Neuronal stem cell (in vitro differentiated cells): ENCODE measurements at regions not wholly inside any gene's neighbourhood (a gene's known extent, or its start where the extent isn't known, plus 50 kb on each side); places are given as distances from the start of the nearest gene placed in this dataset.

ENCODE experiments used
- DNase-seq: peaks from one replicate; pipeline ENCODE4 v3.0.0-alpha.2; 2013; ENCODE audit warnings: low spot score
- H2AFZ ChIP-seq: one replicate; pipeline ENCODE4 v1.6.1; 2013; ENCODE audit warnings: mild to moderate bottlenecking, low read length, inconsistent platforms
- H2AK5ac ChIP-seq: 2 replicates; pipeline ENCODE4 v1.6.1; 2013; ENCODE audit warnings: low read depth, mild to moderate bottlenecking, inconsistent platforms, low read length, moderate library complexity, mixed read lengths
- H2BK120ac ChIP-seq: 2 replicates; pipeline ENCODE4 v1.6.1; 2013; ENCODE audit warnings: low read depth, mild to moderate bottlenecking, inconsistent platforms, low read length, moderate library complexity, mixed read lengths
- H2BK12ac ChIP-seq: one replicate; pipeline ENCODE4 v1.6.1; 2013; ENCODE audit warnings: low read length, inconsistent platforms
- H2BK15ac ChIP-seq: 2 replicates; pipeline ENCODE4 v1.6.1; 2013; ENCODE audit warnings: mild to moderate bottlenecking, low read length, inconsistent platforms, mixed read lengths
- H2BK5ac ChIP-seq: one replicate; pipeline ENCODE4 v1.6.1; 2013; ENCODE audit warnings: inconsistent platforms, mild to moderate bottlenecking, low read length, moderate library complexity
- H3K14ac ChIP-seq: one replicate; pipeline ENCODE4 v1.6.1; 2013; ENCODE audit warnings: low read length, inconsistent platforms
- H3K18ac ChIP-seq: 2 replicates; pipeline ENCODE4 v1.6.1; 2013; ENCODE audit warnings: low read length, inconsistent platforms
- H3K23ac ChIP-seq: 2 replicates; pipeline ENCODE4 v1.6.1; 2013; ENCODE audit warnings: low read depth, mild to moderate bottlenecking, mixed read lengths, low read length, inconsistent platforms; ENCODE audit not compliant: poor library complexity
- H3K27ac ChIP-seq: replicated peaks from 3 replicates; pipeline ENCODE4 v1.5.1; 2013; ENCODE audit warnings: low read length, inconsistent platforms
- H3K27me3 ChIP-seq, 3 experiments: 2 replicates each; pipeline ENCODE4 v1.6.1; 2013; ENCODE audit warnings: low read length in 3 of 3, mild to moderate bottlenecking in 2 of 3, inconsistent platforms in 1 of 3, low read depth in 1 of 3, mixed read lengths in 1 of 3, moderate library complexity in 1 of 3; ENCODE audit not compliant: control insufficient read depth in 3 of 3, insufficient read depth in 3 of 3
- H3K36me3 ChIP-seq, 2 donors: replicated peaks in 1 of 2; 2 replicates each; pipeline ENCODE4 v1.6.1; 2013; ENCODE audit warnings: low read length in 2 of 2; ENCODE audit not compliant: control insufficient read depth in 2 of 2, insufficient read depth in 2 of 2
- H3K4ac ChIP-seq: 2 replicates; pipeline ENCODE4 v1.6.1; 2013; ENCODE audit warnings: inconsistent platforms, mild to moderate bottlenecking, low read length, moderate library complexity
- H3K4me1 ChIP-seq, 2 donors: 1 replicate in 1 of 2; 2 replicates in 1 of 2; pipeline ENCODE4 v1.6.1; 2013; ENCODE audit warnings: low read length in 2 of 2, low read depth in 1 of 2; ENCODE audit not compliant: control insufficient read depth in 2 of 2, insufficient read depth in 1 of 2
- H3K4me2 ChIP-seq: one replicate; pipeline ENCODE4 v1.6.1; 2013; ENCODE audit warnings: mild to moderate bottlenecking, low read length, inconsistent platforms; ENCODE audit not compliant: insufficient read depth, poor library complexity, severe bottlenecking
- H3K4me3 ChIP-seq, 2 donors: 2 replicates each; pipeline ENCODE4 v1.5.1; 2013; ENCODE audit warnings: low read length in 2 of 2, mild to moderate bottlenecking in 2 of 2, inconsistent platforms in 1 of 2, moderate library complexity in 1 of 2
- H3K79me1 ChIP-seq: one replicate; pipeline ENCODE4 v1.6.1; 2013; ENCODE audit warnings: low read depth, mild to moderate bottlenecking, inconsistent platforms, low read length, moderate library complexity
- H3K9ac ChIP-seq: one replicate; pipeline ENCODE4 v1.6.1; 2013; ENCODE audit warnings: mild to moderate bottlenecking, low read depth, low read length, inconsistent platforms; ENCODE audit not compliant: poor library complexity
- H3K9me3 ChIP-seq, 2 donors: replicated peaks in 1 of 2; 2 replicates each; pipeline versions ENCODE3 to v1.6.1; 2013; ENCODE audit warnings: low read length in 2 of 2, mild to moderate bottlenecking in 2 of 2, inconsistent platforms in 1 of 2, low read depth in 1 of 2, mixed read lengths in 1 of 2, moderate library complexity in 1 of 2; ENCODE audit not compliant: control insufficient read depth in 2 of 2, insufficient read depth in 1 of 2
- H4K8ac ChIP-seq: one replicate; pipeline ENCODE4 v1.6.1; 2013; ENCODE audit warnings: low read depth, mild to moderate bottlenecking, inconsistent platforms, low read length, moderate library complexity
- H4K91ac ChIP-seq: one replicate; pipeline ENCODE4 v1.6.1; 2013; ENCODE audit warnings: low read length, low read depth, mild to moderate bottlenecking, inconsistent platforms; ENCODE audit not compliant: poor library complexity
- WGBS, 2 donors: extraction: QIAGEN DNeasy Blood & Tissue Kit; methylation state at CpG; one replicate each; pipeline ENCODE4 v1.1.7; 2013; ENCODE audit warnings: missing lambda C conversion rate in 2 of 2, mixed read lengths in 1 of 2; ENCODE audit not compliant: insufficient read length in 2 of 2, insufficient replicate concordance in 1 of 2; ENCODE audit errors: extremely low coverage in 2 of 2; 5-methylcytosine and 5-hydroxymethylcytosine counted together

- Histone ChIP-seq H3K18ac (no peak overlapping the region), H3K14ac (no peak overlapping the region), H3K79me1 (no peaks in the 10 kb centered on the region), H3K9ac (no peak overlapping the region), H2BK120ac (no peak overlapping the region), H3K36me3 (no peaks in the 10 kb centered on the region), H2BK12ac (no peak overlapping the region), H3K27ac (no peak overlapping the region), H2BK5ac (no peak overlapping the region), H2AK5ac (no peak overlapping the region), H3K4me3 (no peak overlapping the region), H3K23ac (no peak overlapping the region), H3K4me2 (no peak overlapping the region), H3K4me1 (no peaks in the 10 kb centered on the region), H3K9me3 (no peaks in the 10 kb centered on the region), H4K91ac (no peak overlapping the region), H3K4ac (no peak overlapping the region), H4K8ac (no peak overlapping the region), H3K27me3 (peaks cover 0 to 6% (median 0%) of the 10 kb centered on the region in 3 experiments), H2AFZ (no peak overlapping the region), H2BK15ac (no peak overlapping the region)
- DNase-seq = no peak
- WGBS, 2 donors = no CpG with 5 or more reads among the region's 22 CpGs
Measured at GRCh38 chr16:50948268-50948930, 202.7 kb downstream of the SALL1 start.

GRCh38 chr16:50947826-50948225 lies 203.2 kb downstream of the SALL1 start:
- Histone ChIP-seq H3K79me1 (no peaks in the 10 kb centered on the region), H3K18ac (no peak overlapping the region), H3K14ac (no peak overlapping the region), H2AFZ (no peak overlapping the region), H2BK5ac (no peak overlapping the region), H4K91ac (no peak overlapping the region), H4K8ac (no peak overlapping the region), H2AK5ac (no peak overlapping the region), H3K27ac (no peak overlapping the region), H3K9ac (no peak overlapping the region), H3K4me3 (no peak overlapping the region), H2BK15ac (no peak overlapping the region), H3K4ac (no peak overlapping the region), H3K27me3 (peaks cover 0 to 6% (median 0%) of the 10 kb centered on the region in 3 experiments), H3K4me2 (no peak overlapping the region), H2BK12ac (no peak overlapping the region), H3K23ac (no peak overlapping the region), H2BK120ac (no peak overlapping the region), H3K9me3 (no peaks in the 10 kb centered on the region), H3K4me1 (no peaks in the 10 kb centered on the region), H3K36me3 (no peaks in the 10 kb centered on the region)
- DNase-seq = no peak
- no CpG with 5 or more reads among the region's 1 CpG for WGBS, 2 donors

- Histone ChIP-seq H3K4me1 (no peaks in the 10 kb centered on the region), H3K36me3 (no peaks in the 10 kb centered on the region), H3K27me3 (peaks cover 0 to 6% (median 0%) of the 10 kb centered on the region in 3 experiments), H2BK12ac (no peak overlapping the region), H2AFZ (no peak overlapping the region), H3K14ac (no peak overlapping the region), H3K4me2 (no peak overlapping the region), H4K8ac (no peak overlapping the region), H3K4me3 (no peak overlapping the region), H2BK5ac (no peak overlapping the region), H3K9me3 (no peaks in the 10 kb centered on the region), H3K79me1 (no peaks in the 10 kb centered on the region), H3K23ac (no peak overlapping the region), H3K4ac (no peak overlapping the region), H2BK120ac (no peak overlapping the region), H3K9ac (no peak overlapping the region), H2BK15ac (no peak overlapping the region), H2AK5ac (no peak overlapping the region), H3K27ac (no peak overlapping the region), H3K18ac (no peak overlapping the region), H4K91ac (no peak overlapping the region)
- DNase-seq = no peak
- WGBS, 2 donors = no CpG with 5 or more reads among the region's 5 CpGs
Measured at GRCh38 chr16:50946606-50947005, 204.5 kb downstream of the SALL1 start.

GRCh38 chr16:50946098-50946497 lies 204.2 kb downstream of the CYLD start:
- no peak for DNase-seq
- H3K9ac ChIP-seq = no peak overlapping the region
- no peak overlapping the region for H3K27ac ChIP-seq
- H3K9me3 ChIP-seq = no peaks in the 10 kb centered on the region
- H2BK120ac ChIP-seq = no peak overlapping the region
- H3K27me3 ChIP-seq = peaks cover 0 to 6% (median 0%) of the 10 kb centered on the region in 3 experiments
- H3K79me1 ChIP-seq = no peaks in the 10 kb centered on the region
- no peak overlapping the region for H3K23ac ChIP-seq
- H2AFZ ChIP-seq = no peak overlapping the region
- H3K4ac ChIP-seq = no peak overlapping the region
- no peak overlapping the region for H2AK5ac ChIP-seq
- H3K4me1 ChIP-seq = no peaks in the 10 kb centered on the region
- no peak overlapping the region for H2BK15ac ChIP-seq
- H4K91ac ChIP-seq = no peak overlapping the region
- no CpG with 5 or more reads among the region's 3 CpGs for WGBS, 2 donors
- no peak overlapping the region for H4K8ac ChIP-seq
- no peak overlapping the region for H2BK12ac ChIP-seq
- H3K4me2 ChIP-seq = no peak overlapping the region
- no peak overlapping the region for H3K18ac ChIP-seq
- H3K36me3 ChIP-seq = no peaks in the 10 kb centered on the region
- no peak overlapping the region for H2BK5ac ChIP-seq
- H3K4me3 ChIP-seq = no peak overlapping the region
- H3K14ac ChIP-seq = no peak overlapping the region
